ENCODE measurements at regions not wholly inside any gene's neighbourhood (a gene's known extent, or its start where the extent isn't known, plus 50 kb on each side); places are given as distances from the start of the nearest gene placed in this dataset.

DNA sequence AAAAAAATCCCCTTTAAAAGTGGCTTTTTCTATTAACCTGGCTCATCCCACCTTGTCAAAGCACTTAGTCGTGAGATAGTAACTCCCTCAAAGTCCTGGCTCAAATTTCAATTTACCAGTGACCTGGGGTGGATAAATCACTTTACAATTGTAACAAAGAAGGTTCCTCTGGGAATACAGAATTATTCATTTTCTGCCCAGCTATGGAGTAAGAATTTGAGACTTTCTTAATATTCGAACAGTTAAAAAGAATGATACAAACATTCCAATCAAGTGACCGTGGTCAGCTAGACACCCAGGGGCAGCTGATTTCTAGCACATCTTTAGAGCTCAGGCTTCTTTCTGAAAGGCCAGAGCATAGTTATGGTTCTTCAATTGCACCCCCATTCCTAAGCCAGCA, 291.0 kb upstream of the TGFBR2 start:
- WGBS (ENCODE audit: extremely low coverage, insufficient coverage, low lambda C conversion rate): no CpG with 5 or more reads among the region's 3 CpGs
- Histone ChIP-seq H3K18ac (ENCODE audit: low read length) (no peak overlapping the region), H3K27ac (ENCODE audit: low read depth, low read length) (no peak overlapping the region), H2BK120ac (ENCODE audit: low read depth, low read length) (no peak overlapping the region), H4K5ac (ENCODE audit: low read length) (no peak overlapping the region), H2AK5ac (ENCODE audit: low read length) (no peak overlapping the region), H3K4me3 (ENCODE audit: low read length) (no peak overlapping the region), H3K79me2 (ENCODE audit: control insufficient read depth, insufficient read depth, low read length) (no peaks in the 10 kb centered on the region), H4K8ac (ENCODE audit: low read depth, low read length) (no peak overlapping the region), H2BK15ac (replicated peaks; ENCODE audit: low read depth) (no peak overlapping the region), H3K4me2 (ENCODE audit: low read length) (no peak overlapping the region), H3K27me3 (ENCODE audit: insufficient read depth, low read length, poor library complexity) (no peaks in the 10 kb centered on the region), H3K79me1 (ENCODE audit: low read length) (no peaks in the 10 kb centered on the region), H2BK5ac (ENCODE audit: low read length) (no peak overlapping the region), H3K56ac (ENCODE audit: low read length) (no peak overlapping the region), H3K9ac (ENCODE audit: low read length) (no peak overlapping the region), H3K36me3 (ENCODE audit: control insufficient read depth, insufficient read depth, low read length) (no peaks in the 10 kb centered on the region), H3K23ac (ENCODE audit: low read length) (no peak overlapping the region), H3K4me1 (ENCODE audit: control insufficient read depth, low read depth, low read length) (no peaks in the 10 kb centered on the region), H3K4ac (ENCODE audit: low read depth, low read length) (no peak overlapping the region)
- DNase-seq: no peak

DNA sequence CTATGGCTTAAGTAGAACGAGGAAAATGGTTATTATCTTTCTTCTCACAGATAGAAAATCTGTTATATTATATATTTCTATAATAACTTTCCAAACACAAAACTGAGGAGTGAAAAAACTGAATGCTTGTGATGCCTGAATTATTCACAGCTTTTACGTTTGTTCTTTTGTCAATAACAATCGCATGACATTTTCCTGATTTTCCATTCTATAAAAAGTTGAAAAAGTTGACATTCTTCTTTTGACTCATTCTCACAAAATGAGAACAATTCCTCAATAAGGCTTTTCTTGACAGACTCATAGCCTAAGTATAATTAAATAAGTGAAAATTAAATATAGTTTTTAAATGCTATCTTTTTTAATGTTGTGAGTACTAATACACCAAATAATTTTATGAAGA, 288.8 kb upstream of the TGFBR2 start:
- Histone ChIP-seq H2BK5ac (ENCODE audit: low read length) (no peak overlapping the region), H2AK5ac (ENCODE audit: low read length) (no peak overlapping the region), H3K23ac (ENCODE audit: low read length) (no peak overlapping the region), H2BK120ac (ENCODE audit: low read depth, low read length) (no peak overlapping the region), H3K27me3 (ENCODE audit: insufficient read depth, low read length, poor library complexity) (no peaks in the 10 kb centered on the region), H3K27ac (ENCODE audit: low read depth, low read length) (no peak overlapping the region), H3K18ac (ENCODE audit: low read length) (no peak overlapping the region), H3K4me2 (ENCODE audit: low read length) (no peak overlapping the region), H3K4ac (ENCODE audit: low read depth, low read length) (no peak overlapping the region), H4K8ac (ENCODE audit: low read depth, low read length) (no peak overlapping the region), H3K4me3 (ENCODE audit: low read length) (no peak overlapping the region), H3K79me1 (ENCODE audit: low read length) (no peaks in the 10 kb centered on the region), H4K5ac (ENCODE audit: low read length) (no peak overlapping the region), H3K4me1 (ENCODE audit: control insufficient read depth, low read depth, low read length) (no peaks in the 10 kb centered on the region), H3K56ac (ENCODE audit: low read length) (no peak overlapping the region), H2BK15ac (replicated peaks; ENCODE audit: low read depth) (no peak overlapping the region), H3K36me3 (ENCODE audit: control insufficient read depth, insufficient read depth, low read length) (no peaks in the 10 kb centered on the region), H3K79me2 (ENCODE audit: control insufficient read depth, insufficient read depth, low read length) (no peaks in the 10 kb centered on the region), H3K9ac (ENCODE audit: low read length) (no peak overlapping the region)
- no CpG with 5 or more reads among the region's 3 CpGs for WGBS (ENCODE audit: extremely low coverage, insufficient coverage, low lambda C conversion rate)
- DNase-seq: no peak

DNA sequence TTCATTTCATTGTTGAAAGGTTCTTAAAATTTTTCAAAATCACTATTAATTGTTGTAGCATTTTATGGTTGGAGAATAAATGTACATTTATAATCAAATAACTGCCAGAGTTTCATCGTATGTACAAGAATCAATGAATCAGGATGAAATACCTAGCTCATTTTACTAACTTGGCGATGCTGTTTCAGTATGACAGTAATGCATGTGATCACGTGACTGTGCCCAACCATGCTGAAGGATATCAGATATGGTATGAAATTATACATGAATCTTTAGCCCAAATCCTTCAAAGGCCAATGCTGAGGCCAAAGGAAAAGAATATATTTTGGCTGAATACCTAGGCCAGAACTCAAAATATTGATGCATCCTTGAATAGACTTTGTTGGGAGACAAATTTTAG, 288.3 kb upstream of the TGFBR2 start:
- Histone ChIP-seq H2BK120ac (ENCODE audit: low read depth, low read length) (no peak overlapping the region), H3K23ac (ENCODE audit: low read length) (no peak overlapping the region), H3K4me1 (ENCODE audit: control insufficient read depth, low read depth, low read length) (no peaks in the 10 kb centered on the region), H2AK5ac (ENCODE audit: low read length) (no peak overlapping the region), H3K9ac (ENCODE audit: low read length) (no peak overlapping the region), H3K4me3 (ENCODE audit: low read length) (no peak overlapping the region), H4K5ac (ENCODE audit: low read length) (no peak overlapping the region), H2BK5ac (ENCODE audit: low read length) (no peak overlapping the region), H3K27ac (ENCODE audit: low read depth, low read length) (no peak overlapping the region), H3K4me2 (ENCODE audit: low read length) (no peak overlapping the region), H3K56ac (ENCODE audit: low read length) (no peak overlapping the region), H3K79me2 (ENCODE audit: control insufficient read depth, insufficient read depth, low read length) (no peaks in the 10 kb centered on the region), H3K79me1 (ENCODE audit: low read length) (no peaks in the 10 kb centered on the region), H3K36me3 (ENCODE audit: control insufficient read depth, insufficient read depth, low read length) (no peaks in the 10 kb centered on the region), H4K8ac (ENCODE audit: low read depth, low read length) (no peak overlapping the region), H2BK15ac (replicated peaks; ENCODE audit: low read depth) (no peak overlapping the region), H3K4ac (ENCODE audit: low read depth, low read length) (no peak overlapping the region), H3K18ac (ENCODE audit: low read length) (no peak overlapping the region), H3K27me3 (ENCODE audit: insufficient read depth, low read length, poor library complexity) (no peaks in the 10 kb centered on the region)
- WGBS (ENCODE audit: extremely low coverage, insufficient coverage, low lambda C conversion rate): no CpG with 5 or more reads among the region's 3 CpGs
- DNase-seq: no peak

DNA sequence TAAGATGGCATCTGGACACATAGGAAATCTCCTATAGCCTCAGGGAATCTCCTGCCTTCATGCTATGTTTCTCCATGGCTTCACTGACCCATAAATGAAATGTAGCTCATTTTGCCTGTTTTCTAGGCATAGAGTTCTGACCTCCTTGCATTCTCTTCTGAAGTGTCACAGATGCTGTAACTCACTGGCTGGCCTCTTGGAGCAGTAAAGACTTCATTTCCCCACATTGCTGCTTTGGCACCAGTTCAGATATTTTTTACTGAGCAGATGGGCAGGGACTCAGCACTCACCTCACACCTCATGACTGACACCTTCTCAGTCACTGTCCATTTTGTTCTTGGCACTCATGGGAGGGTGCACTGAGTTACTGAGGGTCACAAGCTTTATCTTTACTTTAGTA, 286.7 kb upstream of the TGFBR2 start:
- H3K4ac ChIP-seq (ENCODE audit: low read depth, low read length): no peak overlapping the region
- peak; percentile 73 for DNase-seq
- H3K4me2 ChIP-seq (ENCODE audit: low read length): no peak overlapping the region
- no peaks in the 10 kb centered on the region for H3K79me2 ChIP-seq (ENCODE audit: control insufficient read depth, insufficient read depth, low read length)
- no peak overlapping the region for H2BK120ac ChIP-seq (ENCODE audit: low read depth, low read length)
- H3K4me1 ChIP-seq (ENCODE audit: control insufficient read depth, low read depth, low read length): no peaks in the 10 kb centered on the region
- H2AK5ac ChIP-seq (ENCODE audit: low read length): no peak overlapping the region
- no peaks in the 10 kb centered on the region for H3K27me3 ChIP-seq (ENCODE audit: insufficient read depth, low read length, poor library complexity)
- no peak overlapping the region for H3K9ac ChIP-seq (ENCODE audit: low read length)
- H2BK5ac ChIP-seq (ENCODE audit: low read length): no peak overlapping the region
- H3K23ac ChIP-seq (ENCODE audit: low read length): no peak overlapping the region
- H4K8ac ChIP-seq (ENCODE audit: low read depth, low read length): no peak overlapping the region
- no peak overlapping the region for H3K4me3 ChIP-seq (ENCODE audit: low read length)
- no peaks in the 10 kb centered on the region for H3K36me3 ChIP-seq (ENCODE audit: control insufficient read depth, insufficient read depth, low read length)
- no peak overlapping the region for H2BK15ac ChIP-seq (replicated peaks; ENCODE audit: low read depth)
- no peak overlapping the region for H4K5ac ChIP-seq (ENCODE audit: low read length)
- H3K79me1 ChIP-seq (ENCODE audit: low read length): no peaks in the 10 kb centered on the region
- no peak overlapping the region for H3K27ac ChIP-seq (ENCODE audit: low read depth, low read length)
- no peak overlapping the region for H3K56ac ChIP-seq (ENCODE audit: low read length)
- H3K18ac ChIP-seq (ENCODE audit: low read length): no peak overlapping the region

DNA sequence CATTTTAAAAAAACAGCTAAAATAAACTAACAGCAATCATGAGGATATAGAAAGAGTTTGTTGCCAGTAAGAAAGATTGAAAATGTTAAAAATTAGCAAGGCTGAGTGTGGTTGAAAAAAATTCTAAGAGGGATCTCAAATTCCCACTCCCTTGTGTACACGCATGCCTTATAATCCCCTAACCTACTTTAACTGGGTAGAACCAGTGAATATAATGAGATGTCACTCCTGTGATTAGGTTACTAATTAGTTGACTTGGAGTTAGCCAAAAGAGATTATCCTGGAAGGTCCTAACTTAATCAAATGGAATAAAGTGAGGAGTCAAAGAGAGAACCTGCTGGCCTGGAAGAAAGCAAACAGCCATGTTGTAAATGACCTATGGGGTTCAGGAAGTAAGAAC, 286.0 kb upstream of the TGFBR2 start:
- Histone ChIP-seq H3K27me3 (ENCODE audit: insufficient read depth, low read length, poor library complexity) (no peaks in the 10 kb centered on the region), H2BK15ac (replicated peaks; ENCODE audit: low read depth) (no peak overlapping the region), H3K27ac (ENCODE audit: low read depth, low read length) (no peak overlapping the region), H3K36me3 (ENCODE audit: control insufficient read depth, insufficient read depth, low read length) (no peaks in the 10 kb centered on the region), H3K9ac (ENCODE audit: low read length) (no peak overlapping the region), H3K56ac (ENCODE audit: low read length) (no peak overlapping the region), H3K4me3 (ENCODE audit: low read length) (no peak overlapping the region), H3K4ac (ENCODE audit: low read depth, low read length) (no peak overlapping the region), H3K79me1 (ENCODE audit: low read length) (no peaks in the 10 kb centered on the region), H3K18ac (ENCODE audit: low read length) (no peak overlapping the region), H3K79me2 (ENCODE audit: control insufficient read depth, insufficient read depth, low read length) (no peaks in the 10 kb centered on the region), H3K4me2 (ENCODE audit: low read length) (no peak overlapping the region), H2BK5ac (ENCODE audit: low read length) (no peak overlapping the region), H2AK5ac (ENCODE audit: low read length) (no peak overlapping the region), H4K5ac (ENCODE audit: low read length) (no peak overlapping the region), H2BK120ac (ENCODE audit: low read depth, low read length) (no peak overlapping the region), H3K23ac (ENCODE audit: low read length) (no peak overlapping the region), H3K4me1 (ENCODE audit: control insufficient read depth, low read depth, low read length) (no peaks in the 10 kb centered on the region), H4K8ac (ENCODE audit: low read depth, low read length) (no peak overlapping the region)
- no CpG with 5 or more reads among the region's 1 CpG for WGBS (ENCODE audit: extremely low coverage, insufficient coverage, low lambda C conversion rate)
- no peak for DNase-seq

DNA sequence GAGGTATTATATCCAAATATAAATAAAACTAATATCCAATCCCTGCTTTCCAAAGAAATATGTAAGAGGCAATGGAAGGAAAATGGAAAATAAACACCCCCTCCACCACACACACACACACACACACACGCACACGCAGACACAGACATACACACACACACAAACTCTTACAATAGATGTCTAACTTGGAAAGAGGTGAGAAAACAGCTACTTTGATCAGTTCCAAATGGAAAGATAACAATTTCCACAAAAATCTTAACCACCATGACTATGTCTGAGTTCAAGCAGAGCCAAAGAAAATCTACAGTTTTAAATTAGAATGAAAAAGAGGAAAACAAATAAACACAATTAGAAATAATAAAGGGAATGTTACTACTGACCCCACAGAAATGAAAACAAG, 285.3 kb upstream of the TGFBR2 start:
- Histone ChIP-seq H3K27me3 (ENCODE audit: insufficient read depth, low read length, poor library complexity) (no peaks in the 10 kb centered on the region), H3K9ac (ENCODE audit: low read length) (no peak overlapping the region), H3K79me1 (ENCODE audit: low read length) (no peaks in the 10 kb centered on the region), H3K56ac (ENCODE audit: low read length) (no peak overlapping the region), H3K4me1 (ENCODE audit: control insufficient read depth, low read depth, low read length) (no peaks in the 10 kb centered on the region), H3K27ac (ENCODE audit: low read depth, low read length) (no peak overlapping the region), H2AK5ac (ENCODE audit: low read length) (no peak overlapping the region), H2BK120ac (ENCODE audit: low read depth, low read length) (no peak overlapping the region), H3K36me3 (ENCODE audit: control insufficient read depth, insufficient read depth, low read length) (no peaks in the 10 kb centered on the region), H2BK15ac (replicated peaks; ENCODE audit: low read depth) (no peak overlapping the region), H2BK5ac (ENCODE audit: low read length) (no peak overlapping the region), H3K4me2 (ENCODE audit: low read length) (no peak overlapping the region), H3K4me3 (ENCODE audit: low read length) (no peak overlapping the region), H4K8ac (ENCODE audit: low read depth, low read length) (no peak overlapping the region), H3K4ac (ENCODE audit: low read depth, low read length) (no peak overlapping the region), H3K79me2 (ENCODE audit: control insufficient read depth, insufficient read depth, low read length) (no peaks in the 10 kb centered on the region), H3K23ac (ENCODE audit: low read length) (no peak overlapping the region), H4K5ac (ENCODE audit: low read length) (no peak overlapping the region), H3K18ac (ENCODE audit: low read length) (no peak overlapping the region)
- WGBS (ENCODE audit: extremely low coverage, insufficient coverage, low lambda C conversion rate): no CpG with 5 or more reads among the region's 2 CpGs
- no peak for DNase-seq

Data from mesendoderm (in vitro differentiated cells).